Spleen (tissue), 11 donors: ENCODE measurements at regions not wholly inside any gene's neighbourhood (a gene's known extent, or its start where the extent isn't known, plus 50 kb on each side); places are given as distances from the start of the nearest gene placed in this dataset.

Source experiments
- DNase-seq: peaks from one replicate; pipeline ENCODE4 v3.0.0-alpha.2; 2020
- H3K27ac ChIP-seq, 8 donors: fragments of 200-600 bp; sonication (generic) in 7 of 8; 1 replicate in 4 of 8; 2 replicates in 4 of 8; pipeline versions ENCODE4 v1.5.0 to v1.8.0; 2016 to 2021; ENCODE audit warnings: inconsistent platforms in 4 of 8, mild to moderate bottlenecking in 4 of 8, moderate library complexity in 1 of 8
- H3K27me3 ChIP-seq, 7 donors: fragments of 200-600 bp; sonication (generic) in 6 of 7; replicated peaks in 1 of 7; 1 replicate in 4 of 7; 2 replicates in 3 of 7; pipeline versions ENCODE4 v1.5.0 to v1.8.0; 2016 to 2021; ENCODE audit warnings: inconsistent platforms in 3 of 7, mild to moderate bottlenecking in 1 of 7
- H3K36me3 ChIP-seq, 6 donors: fragments of 200-600 bp; sonication (generic) in 5 of 6; 1 replicate in 4 of 6; 2 replicates in 2 of 6; pipeline versions ENCODE4 v1.5.0 to v1.8.0; 2016 to 2021; ENCODE audit warnings: inconsistent platforms in 2 of 6
- H3K4me1 ChIP-seq, 6 donors: fragments of 200-600 bp; sonication (generic) in 5 of 6; 1 replicate in 3 of 6; 2 replicates in 3 of 6; pipeline versions ENCODE4 v1.5.0 to v1.8.0; 2016 to 2021; ENCODE audit warnings: inconsistent platforms in 3 of 6
- H3K4me3 ChIP-seq, 8 donors: fragments of 200-600 bp; sonication (generic) in 7 of 8; 1 replicate in 4 of 8; 2 replicates in 4 of 8; pipeline versions ENCODE4 v1.5.0 to v1.8.0; 2016 to 2021; ENCODE audit warnings: inconsistent platforms in 4 of 8, mild to moderate bottlenecking in 4 of 8, moderate library complexity in 2 of 8
- H3K9me3 ChIP-seq, 8 donors: fragments of 200-600 bp; sonication (generic) in 7 of 8; 1 replicate in 4 of 8; 2 replicates in 4 of 8; pipeline versions ENCODE4 v1.5.0 to v1.8.0; 2016 to 2021; ENCODE audit warnings: inconsistent platforms in 4 of 8
- CTCF ChIP-seq, 11 experiments: fragments of 200-600 bp in 7 of 11; fragments of 450-650 bp in 4 of 11; sonication (generic) in 4 of 11; IDR thresholded peaks in 8 of 11; conservative IDR thresholded peaks in 3 of 11; 1 replicate in 7 of 11; 2 replicates in 4 of 11; pipeline versions ENCODE4 v1.4.0 to v1.8.0; 2016 to 2021; ENCODE audit warnings: antibody characterized with exemption in 11 of 11, inconsistent platforms in 4 of 11, mild to moderate bottlenecking in 1 of 11
- POLR2A ChIP-seq, 3 donors: fragments of 450-650 bp; IDR thresholded peaks; one replicate each; pipeline ENCODE4 v1.5.1; 2017; ENCODE audit warnings: antibody characterized with exemption in 3 of 3, mild to moderate bottlenecking in 1 of 3
- POLR2AphosphoS5 ChIP-seq, 3 donors: sonication (generic); formaldehyde crosslinking; IDR thresholded peaks; one replicate each; pipeline ENCODE4 v1.5.1; 2017; ENCODE audit warnings: antibody characterized with exemption in 3 of 3
- WGBS, 5 donors: extraction: QIAGEN DNeasy Blood & Tissue Kit in 3 of 5; methylation state at CpG; one replicate each; pipeline versions ENCODE4 v1.1.5 to v1.1.7; 2013 to 2018; 5-methylcytosine and 5-hydroxymethylcytosine counted together
- intact Hi-C: fragments of 100-400 bp; cut with DNase I; formaldehyde crosslinking; loops from one replicate; pipeline ENCODE4 v1.15.0; 2023; ENCODE audit warnings: low total_unique reads
- donor health status: healthy with polysubstance abuse.
- donor health status: DM: no; HTN: no; CAD: no; lungs with moderate emphysema.
- donor health status: DM: no; HTN: no; CAD: no.
- donor health status: Bipolar disorder and iron deficiency.
- donor health status: healthy.
- donor health status: DM: no; HTN: no; CAD: no.
- donor health status: DM: yes; HTN: yes; CAD: no.

- no peak overlapping the region for H3K27ac ChIP-seq
- no peaks in the 10 kb centered on the region for H3K36me3 ChIP-seq
- DNase-seq = no peak
- H3K9me3 ChIP-seq = peaks cover 0 to 65% (median 42%) of the 10 kb centered on the region in 8 donors
- intact Hi-C loops = no loop called here
- H3K27me3 ChIP-seq = no peaks in the 10 kb centered on the region
- no peak overlapping the region for H3K4me3 ChIP-seq
- TF ChIP-seq POLR2A (IDR thresholded peaks at IDR 0.05) = no peak
- H3K4me1 ChIP-seq = no peaks in the 10 kb centered on the region
These were observed 205.0 kb downstream of the UXS1 start for GRCh38 chr2:105989070-105989469.

- TF ChIP-seq POLR2AphosphoS5 (IDR thresholded peaks at IDR 0.05) = no peak
- TF ChIP-seq CTCF (IDR thresholded peaks at IDR 0.05 in 8 of 11, conservative IDR thresholded peaks at IDR 0.05 in 3 of 11) = no peak
- no peak for TF ChIP-seq POLR2A (IDR thresholded peaks at IDR 0.05)
- Histone ChIP-seq H3K9me3 (peaks cover 0 to 26% (median 6%) of the 10 kb centered on the region in 8 donors), H3K36me3 (no peaks in the 10 kb centered on the region), H3K4me3 (no peak overlapping the region), H3K4me1 (no peaks in the 10 kb centered on the region), H3K27me3 (no peaks in the 10 kb centered on the region), H3K27ac (no peak overlapping the region)
- WGBS, 5 donors = 81 to 100% (median 93%) methylated on average over 1 of the region's 1 CpG
- DNase-seq = no peak
- intact Hi-C loops = no loop called here
These were observed 216.3 kb downstream of the UXS1 start for GRCh38 chr2:105977807-105978206.

GRCh38 chr2:105977212-105977611 lies 216.9 kb downstream of the UXS1 start:
- no peaks in the 10 kb centered on the region for H3K36me3 ChIP-seq
- H3K4me3 ChIP-seq = no peak overlapping the region
- no peaks in the 10 kb centered on the region for H3K4me1 ChIP-seq
- 82 to 94% (median 92%) methylated on average over 5 of the region's 5 CpGs for WGBS, 5 donors
- peaks cover 0 to 26% (median 6%) of the 10 kb centered on the region in 8 donors for H3K9me3 ChIP-seq
- H3K27ac ChIP-seq = no peak overlapping the region
- TF ChIP-seq POLR2A (IDR thresholded peaks at IDR 0.05) (no peak), POLR2AphosphoS5 (IDR thresholded peaks at IDR 0.05) (no peak), CTCF (IDR thresholded peaks at IDR 0.05 in 8 of 11, conservative IDR thresholded peaks at IDR 0.05 in 3 of 11) (no peak)
- no peak for DNase-seq
- H3K27me3 ChIP-seq = no peaks in the 10 kb centered on the region
- intact Hi-C loops = no loop called here

GRCh38 chr2:105974812-105975211 lies 219.3 kb downstream of the UXS1 start:
- H3K36me3 ChIP-seq = no peaks in the 10 kb centered on the region
- TF ChIP-seq POLR2AphosphoS5 (IDR thresholded peaks at IDR 0.05) (no peak), CTCF (IDR thresholded peaks at IDR 0.05 in 8 of 11, conservative IDR thresholded peaks at IDR 0.05 in 3 of 11) (no peak), POLR2A (IDR thresholded peaks at IDR 0.05) (no peak)
- no peaks in the 10 kb centered on the region for H3K4me1 ChIP-seq
- H3K27ac ChIP-seq = no peak overlapping the region
- intact Hi-C loops = no loop called here
- H3K27me3 ChIP-seq = no peaks in the 10 kb centered on the region
- peaks cover 0 to 22% (median 6%) of the 10 kb centered on the region in 8 donors for H3K9me3 ChIP-seq
- no peak overlapping the region for H3K4me3 ChIP-seq
- no peak for DNase-seq

GRCh38 chr2:105972927-105973326 lies 221.2 kb downstream of the UXS1 start:
- peaks cover 0 to 21% (median 4%) of the 10 kb centered on the region in 8 donors for H3K9me3 ChIP-seq
- H3K27ac ChIP-seq = no peak overlapping the region
- DNase-seq = no peak
- no peaks in the 10 kb centered on the region for H3K36me3 ChIP-seq
- no peaks in the 10 kb centered on the region for H3K27me3 ChIP-seq
- intact Hi-C loops = no loop called here
- 80 to 85% (median 82%) methylated on average over 6 of the region's 6 CpGs for WGBS, 5 donors
- no peaks in the 10 kb centered on the region for H3K4me1 ChIP-seq
- no peak overlapping the region for H3K4me3 ChIP-seq
- TF ChIP-seq POLR2AphosphoS5 (IDR thresholded peaks at IDR 0.05) (no peak), POLR2A (IDR thresholded peaks at IDR 0.05) (no peak), CTCF (IDR thresholded peaks at IDR 0.05 in 8 of 11, conservative IDR thresholded peaks at IDR 0.05 in 3 of 11) (no peak)
